Thyroid gland (tissue), 4 donors: ENCODE measurements at regions not wholly inside any gene's neighbourhood (a gene's known extent, or its start where the extent isn't known, plus 50 kb on each side); places are given as distances from the start of the nearest gene placed in this dataset.
"Not testable (repeated sequence)": the region's sequence is repeated elsewhere in the genome, so short reads cannot be mapped to it uniquely, and the experiment has no call there.

Experiments
- DNase-seq, 2 donors: peaks; one replicate each; pipeline ENCODE4 v3.0.0-alpha.2; 2019
- H3K27ac ChIP-seq, 3 donors: fragments of 200-600 bp; sonication (generic); 1 replicate in 2 of 3; 2 replicates in 1 of 3; pipeline ENCODE4 v1.5.1; 2016 to 2019; ENCODE audit warnings: mild to moderate bottlenecking in 1 of 3, moderate library complexity in 1 of 3
- H3K27me3 ChIP-seq: fragments of 200-600 bp; sonication (generic); one replicate; pipeline ENCODE4 v1.5.1; 2019
- H3K36me3 ChIP-seq, 2 donors: fragments of 200-600 bp; sonication (generic); one replicate each; pipeline ENCODE4 v1.5.1; 2016 to 2019
- H3K4me1 ChIP-seq, 2 donors: fragments of 200-600 bp; sonication (generic); one replicate each; pipeline ENCODE4 v1.5.1; 2017 to 2019
- H3K4me3 ChIP-seq, 3 donors: fragments of 200-600 bp; sonication (generic); replicated peaks in 1 of 3; 1 replicate in 2 of 3; 2 replicates in 1 of 3; pipeline ENCODE4 v1.5.1; 2016; ENCODE audit warnings: mild to moderate bottlenecking in 1 of 3
- H3K9me3 ChIP-seq: fragments of 200-600 bp; sonication (generic); one replicate; pipeline ENCODE4 v1.5.1; 2017
- CTCF ChIP-seq, 6 experiments: fragments of 200-600 bp in 3 of 6; fragments of 450-650 bp in 3 of 6; sonication (generic) in 3 of 6; IDR thresholded peaks; one replicate each; pipeline ENCODE4 v1.5.1; 2016 to 2019; ENCODE audit warnings: antibody characterized with exemption in 6 of 6, mild to moderate bottlenecking in 2 of 6, inconsistent platforms in 1 of 6, moderate library complexity in 1 of 6
- POLR2A ChIP-seq, 2 donors: fragments of 450-650 bp; IDR thresholded peaks; one replicate each; pipeline ENCODE4 v1.6.1; 2017; ENCODE audit warnings: antibody characterized with exemption in 2 of 2, mild to moderate bottlenecking in 2 of 2, moderate library complexity in 1 of 2
- WGBS, 2 donors: methylation state at CpG; one replicate each; pipeline ENCODE4 v1.1.5; 2017; 5-methylcytosine and 5-hydroxymethylcytosine counted together
- intact Hi-C: fragments of 100-400 bp; cut with DNase I; formaldehyde crosslinking; loops from one replicate; pipeline ENCODE4 v1.15.1; 2023

- TF ChIP-seq CTCF (IDR thresholded peaks at IDR 0.05) (no peak), POLR2A (IDR thresholded peaks at IDR 0.05) (no peak)
- Histone ChIP-seq H3K27ac (no peak overlapping the region), H3K27me3 (no peaks in the 10 kb centered on the region), H3K4me1 (no peaks in the 10 kb centered on the region), H3K9me3 (no peaks in the 10 kb centered on the region), H3K4me3 (no peak overlapping the region), H3K36me3 (no peaks in the 10 kb centered on the region)
- WGBS, 2 donors: 41 to 45% methylated on average over 3 of the region's 3 CpGs
- intact Hi-C loops: no loop called here
- DNase-seq: no peak
Measured at GRCh38 chr13:110980921-110981320, 66.1 kb upstream of the ANKRD10 start.

- intact Hi-C loops, H3K36me3 ChIP-seq, H3K4me3 ChIP-seq, H3K27ac ChIP-seq, H3K4me1 ChIP-seq, H3K9me3 ChIP-seq, DNase-seq, H3K27me3 ChIP-seq: not testable (repeated sequence)
- WGBS, 2 donors: 86 to 90% methylated on average over 5 of the region's 5 CpGs
Measured at GRCh38 chr13:110979149-110979548, 64.3 kb upstream of the ANKRD10 start.

- no peaks in the 10 kb centered on the region for H3K9me3 ChIP-seq
- no peaks in the 10 kb centered on the region for H3K4me1 ChIP-seq
- no peak for TF ChIP-seq POLR2A (IDR thresholded peaks at IDR 0.05)
- no peak for TF ChIP-seq CTCF (IDR thresholded peaks at IDR 0.05)
- no peaks in the 10 kb centered on the region for H3K36me3 ChIP-seq
- H3K27me3 ChIP-seq: no peaks in the 10 kb centered on the region
- H3K4me3 ChIP-seq: no peak overlapping the region
- DNase-seq: no peak
- intact Hi-C loops: no loop called here
- H3K27ac ChIP-seq: no peak overlapping the region
Measured at GRCh38 chr13:110978390-110978789, 63.5 kb upstream of the ANKRD10 start.

GRCh38 chr13:110976785-110977184 is 61.9 kb upstream of the ANKRD10 start:
- intact Hi-C loops: no loop called here
- DNase-seq: no peak
- no peaks in the 10 kb centered on the region for H3K9me3 ChIP-seq
- H3K36me3 ChIP-seq: no peaks in the 10 kb centered on the region
- H3K4me1 ChIP-seq: no peaks in the 10 kb centered on the region
- no peak overlapping the region for H3K27ac ChIP-seq
- TF ChIP-seq POLR2A (IDR thresholded peaks at IDR 0.05) (no peak), CTCF (IDR thresholded peaks at IDR 0.05) (no peak)
- no peaks in the 10 kb centered on the region for H3K27me3 ChIP-seq
- H3K4me3 ChIP-seq: no peak overlapping the region

GRCh38 chr13:110973007-110973700 is 58.3 kb upstream of the ANKRD10 start:
- no peaks in the 10 kb centered on the region for H3K36me3 ChIP-seq
- H3K4me3 ChIP-seq: no peak overlapping the region
- H3K27me3 ChIP-seq: no peaks in the 10 kb centered on the region
- no peak for DNase-seq
- TF ChIP-seq POLR2A (IDR thresholded peaks at IDR 0.05) (no peak), CTCF (IDR thresholded peaks at IDR 0.05) (no peak)
- no peaks in the 10 kb centered on the region for H3K4me1 ChIP-seq
- H3K27ac ChIP-seq: no peak overlapping the region
- intact Hi-C loops: no loop called here
- 74 to 76% methylated on average over 1 of the region's 1 CpG for WGBS, 2 donors
- no peaks in the 10 kb centered on the region for H3K9me3 ChIP-seq

GRCh38 chr13:110971486-110971885 is 56.6 kb upstream of the ANKRD10 start:
- H3K27ac ChIP-seq: no peak overlapping the region
- DNase-seq: no peak
- intact Hi-C loops: no loop called here
- 56 to 80% methylated on average over 1 of the region's 1 CpG for WGBS, 2 donors
- TF ChIP-seq POLR2A (IDR thresholded peaks at IDR 0.05) (no peak), CTCF (IDR thresholded peaks at IDR 0.05) (no peak)
- H3K4me1 ChIP-seq: no peaks in the 10 kb centered on the region
- H3K9me3 ChIP-seq: no peaks in the 10 kb centered on the region
- H3K4me3 ChIP-seq: no peak overlapping the region
- H3K36me3 ChIP-seq: no peaks in the 10 kb centered on the region
- no peaks in the 10 kb centered on the region for H3K27me3 ChIP-seq

- H3K27me3 ChIP-seq, H3K27ac ChIP-seq, DNase-seq, H3K4me3 ChIP-seq, H3K9me3 ChIP-seq, intact Hi-C loops, H3K36me3 ChIP-seq, H3K4me1 ChIP-seq: not testable (repeated sequence)
- 81 to 82% methylated on average over 4 of the region's 4 CpGs for WGBS, 2 donors
Measured at GRCh38 chr13:110967156-110967855, 52.4 kb upstream of the ANKRD10 start.
